GM12891 (cell line): ENCODE measurements at regions not wholly inside any gene's neighbourhood (a gene's known extent, or its start where the extent isn't known, plus 50 kb on each side); places are given as distances from the start of the nearest gene placed in this dataset.

Experiments used
- PAX5 ChIP-seq: IDR thresholded peaks from 2 replicates; pipeline ENCODE4 v1.6.1; 2011; ENCODE audit warnings: low read length, moderate library complexity, mild to moderate bottlenecking; ENCODE audit not compliant: insufficient read depth, severe bottlenecking
- POLR2A ChIP-seq: IDR thresholded peaks from 2 replicates; pipeline ENCODE4 v1.6.1; 2011; ENCODE audit warnings: low read depth, low read length, control low read depth
- POLR2AphosphoS5 ChIP-seq: IDR thresholded peaks from 2 replicates; pipeline ENCODE4 v1.6.1; 2011; ENCODE audit warnings: low read depth, low read length, control low read depth
- SPI1 ChIP-seq: IDR thresholded peaks from 2 replicates; pipeline ENCODE4 v1.6.1; 2011; ENCODE audit warnings: low read depth, low read length, control low read depth
- TAF1 ChIP-seq: IDR thresholded peaks from 2 replicates; pipeline ENCODE4 v1.6.1; 2011; ENCODE audit warnings: low read depth, low read length, control low read depth

DNA sequence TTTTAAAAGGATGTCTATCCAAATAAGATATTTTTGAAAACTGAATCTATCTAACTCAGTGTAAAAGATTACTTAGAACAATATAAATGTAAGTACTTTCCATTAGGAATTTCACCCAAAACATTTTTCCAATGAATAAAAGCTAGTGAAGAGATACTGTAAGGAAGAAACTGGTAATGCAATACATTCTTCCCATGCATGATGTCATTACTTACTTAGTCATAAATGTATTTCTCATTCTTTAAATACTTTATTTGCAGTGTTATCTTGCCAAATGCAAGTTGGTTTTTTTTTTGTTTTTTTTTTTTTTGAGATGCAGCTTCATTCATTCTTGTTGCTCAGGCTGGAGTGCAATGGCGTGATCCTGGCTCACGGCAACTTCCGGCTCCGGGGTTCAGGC, 265.6 kb downstream of the PHF14 start:
- no peak for TF ChIP-seq PAX5
- TF ChIP-seq POLR2A = no peak
- TF ChIP-seq TAF1 = no peak
- no peak for TF ChIP-seq POLR2AphosphoS5
- no peak for TF ChIP-seq SPI1
